Endodermal cell (in vitro differentiated cells): ENCODE measurements at regions not wholly inside any gene's neighbourhood (a gene's known extent, or its start where the extent isn't known, plus 50 kb on each side); places are given as distances from the start of the nearest gene placed in this dataset.

Experiments
- DNase-seq: peaks from one replicate; pipeline ENCODE4 v3.0.0-alpha.2; 2017
- H3K27ac ChIP-seq: 2 replicates; pipeline ENCODE4 v1.5.1; 2013; ENCODE audit warnings: mild to moderate bottlenecking, low read depth, low read length, moderate library complexity
- H3K27me3 ChIP-seq: 2 replicates; pipeline ENCODE4 v1.6.1; 2013; ENCODE audit warnings: mild to moderate bottlenecking, low read length, moderate library complexity; ENCODE audit not compliant: insufficient read depth, control insufficient read depth, poor library complexity, severe bottlenecking
- H3K36me3 ChIP-seq: 2 replicates; pipeline ENCODE4 v1.7.0; 2013; ENCODE audit warnings: mild to moderate bottlenecking, low read length, moderate library complexity; ENCODE audit not compliant: control insufficient read depth, insufficient read depth
- H3K4me1 ChIP-seq: one replicate; pipeline ENCODE4 v1.7.0; 2013; ENCODE audit warnings: low read length; ENCODE audit not compliant: control insufficient read depth, insufficient read depth
- H3K4me3 ChIP-seq: 2 replicates; pipeline ENCODE4 v1.5.1; 2013; ENCODE audit warnings: mild to moderate bottlenecking, low read length, moderate library complexity
- H3K9ac ChIP-seq: 2 replicates; pipeline ENCODE4 v1.6.1; 2013; ENCODE audit warnings: mild to moderate bottlenecking, low read length, moderate library complexity; ENCODE audit not compliant: poor library complexity, severe bottlenecking; ENCODE audit errors: extremely low read depth
- H3K9me3 ChIP-seq: 2 replicates; pipeline ENCODE4 v1.6.1; 2013; ENCODE audit warnings: mild to moderate bottlenecking, low read length, moderate library complexity; ENCODE audit not compliant: control insufficient read depth
- H3K27ac Mint-ChIP-seq: 2 replicates; pipeline ENCODE4 v1.8.0; 2020; ENCODE audit warnings: mixed read lengths
- H3K27me3 Mint-ChIP-seq: 2 replicates; pipeline ENCODE4 v1.8.0; 2021; ENCODE audit warnings: mild to moderate bottlenecking, mixed read lengths; ENCODE audit not compliant: insufficient read depth
- H3K36me3 Mint-ChIP-seq: 2 replicates; pipeline ENCODE4 v1.8.0; 2020; ENCODE audit warnings: low read depth, mixed read lengths
- H3K4me1 Mint-ChIP-seq: 2 replicates; pipeline ENCODE4 v1.8.0; 2020; ENCODE audit warnings: mixed read lengths
- H3K4me3 Mint-ChIP-seq: 2 replicates; pipeline ENCODE4 v1.8.0; 2020; ENCODE audit warnings: mild to moderate bottlenecking, moderate library complexity, mixed read lengths
- H3K9me3 Mint-ChIP-seq: 2 replicates; pipeline ENCODE4 v1.8.0; 2020; ENCODE audit warnings: mild to moderate bottlenecking, mixed read lengths
- CTCF ChIP-seq: fragments of 200-600 bp; sonication (generic); conservative IDR thresholded peaks from 2 replicates; pipeline ENCODE4 v1.5.0; 2021; ENCODE audit warnings: antibody characterized with exemption, mild to moderate bottlenecking
- WGBS, 2 experiments: methylation state at CpG; one replicate each; pipeline versions ENCODE4 v1.1.5 to v1.1.7; 2013; ENCODE audit warnings: missing lambda C conversion rate in 2 of 2, mixed read lengths in 1 of 2; ENCODE audit not compliant: insufficient coverage in 1 of 2, insufficient read length in 1 of 2; 5-methylcytosine and 5-hydroxymethylcytosine counted together

- no peaks in the 10 kb centered on the region for H3K27me3 ChIP-seq
- no peak for TF ChIP-seq CTCF
- no peak for DNase-seq
- Mint-ChIP-seq H3K4me3 (no peak overlapping the region), H3K27ac (no peak overlapping the region), H3K36me3 (no peaks in the 10 kb centered on the region), H3K4me1 (peaks cover 14% of the 10 kb centered on the region), H3K9me3 (no peaks in the 10 kb centered on the region), H3K27me3 (no peaks in the 10 kb centered on the region)
- peaks cover 10% of the 10 kb centered on the region for H3K4me1 ChIP-seq
- no peak overlapping the region for H3K27ac ChIP-seq
- no peak overlapping the region for H3K4me3 ChIP-seq
- WGBS, 2 experiments: 89 to 95% methylated on average over 2 to 3 of the region's 3 CpGs
- no peaks in the 10 kb centered on the region for H3K9me3 ChIP-seq
- H3K36me3 ChIP-seq: no peaks in the 10 kb centered on the region
- no peak overlapping the region for H3K9ac ChIP-seq
These were observed 402.4 kb downstream of the HGF start for GRCh38 chr7:81367326-81367931.

GRCh38 chr7:81366546-81366945 is 403.3 kb downstream of the HGF start:
- no peak overlapping the region for H3K27ac ChIP-seq
- no peaks in the 10 kb centered on the region for H3K9me3 ChIP-seq
- no peak overlapping the region for H3K4me3 ChIP-seq
- no peaks in the 10 kb centered on the region for H3K27me3 Mint-ChIP-seq
- H3K36me3 Mint-ChIP-seq: no peaks in the 10 kb centered on the region
- no peaks in the 10 kb centered on the region for H3K36me3 ChIP-seq
- peaks cover 14% of the 10 kb centered on the region for H3K4me1 Mint-ChIP-seq
- no peaks in the 10 kb centered on the region for H3K27me3 ChIP-seq
- H3K4me1 ChIP-seq: peaks cover 10% of the 10 kb centered on the region
- no peaks in the 10 kb centered on the region for H3K9me3 Mint-ChIP-seq
- no peak overlapping the region for H3K4me3 Mint-ChIP-seq
- TF ChIP-seq CTCF: no peak
- no peak overlapping the region for H3K9ac ChIP-seq
- DNase-seq: no peak
- H3K27ac Mint-ChIP-seq: no peak overlapping the region

- Mint-ChIP-seq H3K4me1 (peaks cover 14% of the 10 kb centered on the region), H3K36me3 (no peaks in the 10 kb centered on the region), H3K4me3 (no peak overlapping the region), H3K27ac (no peak overlapping the region), H3K27me3 (no peaks in the 10 kb centered on the region), H3K9me3 (no peaks in the 10 kb centered on the region)
- H3K4me1 ChIP-seq: peaks cover 10% of the 10 kb centered on the region
- WGBS, 2 experiments: 93 to 100% methylated on average over 1 to 2 of the region's 2 CpGs
- no peaks in the 10 kb centered on the region for H3K36me3 ChIP-seq
- H3K4me3 ChIP-seq: no peak overlapping the region
- H3K27me3 ChIP-seq: no peaks in the 10 kb centered on the region
- no peaks in the 10 kb centered on the region for H3K9me3 ChIP-seq
- no peak for TF ChIP-seq CTCF
- DNase-seq: no peak
- no peak overlapping the region for H3K27ac ChIP-seq
- H3K9ac ChIP-seq: no peak overlapping the region
These were observed 408.0 kb downstream of the HGF start for GRCh38 chr7:81361769-81362312.
